Mucosa of gallbladder (tissue), 1 donor: ENCODE measurements at regions not wholly inside any gene's neighbourhood (a gene's known extent, or its start where the extent isn't known, plus 50 kb on each side); places are given as distances from the start of the nearest gene placed in this dataset.
"Not testable (repeated sequence)": the region's sequence is repeated elsewhere in the genome, so short reads cannot be mapped to it uniquely, and the experiment has no call there.

Experiments used
- DNase-seq: peaks from one replicate; pipeline ENCODE4 v3.0.0-alpha.2; 2020; ENCODE audit warnings: low spot score
- donor health status: DM: no; HTN: no; CAD: no.

DNA sequence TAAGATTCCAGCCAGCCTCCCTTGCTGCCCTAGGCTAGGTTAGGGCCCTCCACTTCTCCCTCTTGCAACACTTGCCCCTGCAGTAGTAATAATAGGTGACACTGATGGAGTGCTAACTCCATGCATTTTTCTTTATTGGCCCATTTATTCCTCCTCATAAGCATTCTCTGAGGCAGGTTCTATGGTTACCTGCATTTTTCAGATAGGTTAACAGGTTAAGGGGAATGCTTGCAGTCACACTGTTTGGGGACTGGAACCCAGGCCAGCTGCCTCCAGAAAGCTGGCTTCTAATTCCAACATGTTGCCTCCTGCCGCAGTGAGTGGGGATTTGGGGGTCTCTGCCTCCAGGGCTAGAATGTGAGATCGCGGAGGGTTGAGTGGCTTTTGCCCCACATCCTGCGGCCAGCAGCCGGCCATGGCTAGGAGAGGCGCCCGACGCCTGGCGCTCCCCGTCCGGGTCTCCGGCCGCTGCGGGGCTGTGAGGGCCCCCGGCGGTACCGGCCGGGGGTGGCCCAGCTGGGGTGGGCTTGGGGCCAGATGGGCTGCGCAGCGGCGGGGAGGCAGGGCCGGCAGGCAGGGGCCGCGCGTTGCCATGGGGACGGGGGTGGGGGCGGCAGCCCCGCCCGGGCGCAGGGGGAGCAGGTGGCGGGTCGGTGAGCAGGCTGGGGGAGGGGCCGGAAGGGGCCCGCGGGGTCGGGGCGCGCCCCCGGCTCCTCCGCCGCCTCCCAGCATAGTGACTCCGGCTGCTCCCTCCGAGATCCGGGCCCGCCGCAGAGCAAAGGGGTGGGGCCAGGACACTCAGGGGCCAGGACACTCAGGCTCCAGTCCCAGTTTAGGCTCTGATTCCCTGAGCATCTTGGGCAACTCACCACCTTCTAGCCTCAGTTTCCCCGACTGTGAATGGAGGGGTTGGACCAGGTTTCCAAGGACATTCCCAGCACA, 68.4 kb upstream of the SSBP3 start:
- DNase-seq, result no peak

DNA sequence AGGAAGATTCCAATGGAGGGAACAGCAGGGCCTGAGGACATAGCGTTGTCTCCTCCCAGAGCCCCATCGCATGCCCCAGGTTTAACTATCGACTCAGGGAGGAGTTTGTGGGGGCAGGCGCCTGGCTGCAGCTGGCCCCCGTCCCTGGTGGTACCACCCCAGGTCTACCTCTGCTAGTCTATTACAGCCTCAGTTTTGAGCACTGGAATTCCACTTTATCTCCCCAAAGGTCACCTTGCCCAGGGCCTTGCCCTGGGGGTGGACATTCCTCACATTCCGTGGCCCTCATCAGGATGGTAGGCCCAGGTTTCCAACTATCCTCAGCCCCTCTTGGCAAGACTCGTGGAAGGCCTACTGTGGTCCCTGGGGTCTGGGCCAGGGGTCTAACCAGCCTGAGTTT, 65.4 kb upstream of the SSBP3 start:
- DNase-seq, result no peak

- DNase-seq, result not testable (repeated sequence)
Measured at GRCh38 chr1:54469444-54469843, 63.2 kb upstream of the SSBP3 start.

DNA sequence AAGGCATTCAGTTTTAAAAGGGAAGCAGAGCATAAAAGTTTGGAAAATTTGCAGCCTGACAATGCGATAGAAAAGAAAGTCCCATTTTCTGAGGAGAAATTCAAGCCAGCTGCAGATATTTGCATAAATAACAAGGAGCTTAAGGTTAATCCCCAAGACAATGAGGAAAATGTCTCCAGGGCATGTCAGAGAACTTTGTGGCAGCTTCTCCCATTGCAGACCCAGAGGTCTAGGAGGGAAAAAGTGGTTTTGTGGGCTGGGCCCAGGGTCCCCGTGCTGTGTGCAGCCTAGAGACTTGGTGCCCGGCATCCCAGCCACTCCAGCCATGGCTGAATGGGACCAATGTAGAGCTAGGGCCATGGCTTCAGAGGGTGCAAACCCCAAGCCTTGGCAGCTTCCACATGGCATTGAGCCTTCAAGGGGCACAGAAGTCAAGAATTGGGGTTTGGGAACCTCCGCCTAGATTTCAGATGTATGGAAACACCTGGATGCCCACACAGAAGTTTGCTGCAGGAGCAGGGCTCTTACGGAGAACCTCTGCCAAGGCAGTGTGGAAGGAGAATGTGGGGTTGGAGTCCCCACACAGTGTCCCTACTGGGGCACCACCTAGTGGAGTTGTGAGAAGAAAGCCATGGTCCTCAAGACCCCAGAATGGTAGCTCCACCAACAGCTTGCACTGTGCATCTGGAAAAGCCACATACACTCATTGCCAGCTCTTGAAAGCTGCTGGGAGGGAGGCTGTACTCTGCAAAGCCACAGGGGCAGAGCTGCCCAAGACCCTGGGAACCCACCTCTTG, 62.3 kb upstream of the SSBP3 start:
- not testable (repeated sequence) for DNase-seq

- no peak for DNase-seq
Measured at GRCh38 chr1:54465351-54465811, 59.2 kb upstream of the SSBP3 start.

DNA sequence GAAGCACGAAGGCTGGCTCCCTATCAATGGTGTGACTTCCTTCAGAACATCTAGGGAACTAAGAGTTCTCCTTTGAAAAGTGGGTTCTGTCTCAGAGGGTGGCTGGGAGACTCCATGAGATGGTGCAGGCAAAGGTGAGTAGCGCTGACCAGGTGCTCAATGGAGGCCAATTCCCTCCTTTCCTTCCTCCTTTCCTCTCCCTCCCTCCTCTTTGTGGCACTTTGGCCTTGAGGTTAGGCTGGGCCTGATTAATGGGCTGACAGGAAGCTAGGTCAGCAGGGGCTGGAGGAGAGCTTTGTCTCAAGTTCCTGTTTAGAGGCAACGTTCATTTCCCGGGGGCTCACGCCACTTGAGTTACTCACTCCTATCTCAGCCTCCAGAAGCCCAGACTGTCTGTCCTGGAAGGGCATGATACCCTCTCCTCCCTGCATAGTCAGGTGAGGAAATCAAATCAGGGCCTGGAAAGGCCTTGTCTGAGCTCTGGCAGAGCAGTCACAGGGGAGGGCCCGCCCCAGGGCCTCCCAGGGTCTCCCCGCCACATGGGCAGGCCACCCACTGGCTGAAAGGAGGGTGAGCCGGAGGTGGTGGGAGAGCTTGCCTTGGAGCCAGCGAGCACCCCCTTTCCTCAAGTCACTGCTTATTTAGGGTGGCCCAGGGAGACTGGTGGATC, 58.4 kb upstream of the SSBP3 start:
- DNase-seq, result no peak

DNA sequence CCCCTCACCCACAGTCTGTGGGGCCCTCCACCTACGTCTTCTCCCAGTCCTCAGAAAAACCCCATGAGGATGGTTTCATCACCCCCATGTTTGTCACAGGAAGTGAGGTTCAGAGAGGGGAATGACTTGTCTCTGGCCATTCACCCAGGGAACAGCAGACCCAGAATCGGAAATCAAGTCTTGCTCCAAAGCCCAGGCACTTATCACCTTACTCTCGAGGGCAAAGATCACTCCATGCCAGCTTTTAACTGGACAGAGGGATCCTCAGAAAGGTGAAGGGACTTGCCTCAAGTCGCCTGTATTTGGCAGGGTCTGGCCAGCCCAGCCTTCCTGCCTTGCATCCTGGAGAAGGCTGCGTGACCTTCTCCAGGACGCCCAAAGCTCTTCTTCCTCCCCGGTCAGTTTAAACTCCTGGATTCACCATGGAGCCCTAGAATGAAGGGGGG, 57.9 kb upstream of the SSBP3 start:
- DNase-seq, result no peak

DNA sequence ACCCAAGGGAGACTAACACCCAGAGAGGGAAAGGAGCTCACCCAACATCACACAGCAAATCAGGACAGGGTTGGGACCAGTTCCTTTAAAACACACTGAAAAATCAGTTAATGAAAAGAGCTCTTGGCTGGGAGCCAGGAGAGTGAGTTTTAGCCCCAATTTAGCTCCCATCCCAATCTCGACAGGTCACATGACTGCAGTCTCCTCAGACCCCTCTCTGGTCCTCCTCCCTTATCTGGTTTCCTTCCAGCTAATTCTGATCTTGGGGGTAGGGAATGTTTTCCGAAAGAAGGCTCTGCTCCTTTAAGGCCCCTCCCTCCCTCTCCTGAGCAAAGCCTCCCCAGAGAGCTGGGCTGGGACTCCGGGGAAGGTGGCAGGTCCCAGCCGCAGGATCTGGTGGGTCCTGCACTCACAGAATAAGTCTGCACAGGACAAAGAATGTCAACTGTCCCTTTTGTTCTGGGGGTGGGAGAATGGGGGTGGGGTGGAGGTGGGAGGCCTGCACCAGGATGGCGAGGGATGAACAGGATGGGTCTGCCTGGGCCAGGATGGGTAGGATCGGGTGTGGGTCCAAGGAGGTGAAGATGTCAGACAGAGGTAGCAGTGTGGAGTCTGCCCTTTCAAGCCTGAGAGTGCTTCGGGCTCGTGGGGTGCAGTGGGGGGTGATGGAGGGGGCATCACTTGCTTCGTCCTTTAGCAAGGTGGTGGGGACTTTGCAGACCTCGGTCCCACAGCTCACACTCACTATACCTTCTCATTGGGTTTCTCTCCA, 57.3 kb upstream of the SSBP3 start:
- no peak for DNase-seq

GRCh38 chr1:54462597-54463258, 56.5 kb upstream of the SSBP3 start:
- no peak for DNase-seq

DNA sequence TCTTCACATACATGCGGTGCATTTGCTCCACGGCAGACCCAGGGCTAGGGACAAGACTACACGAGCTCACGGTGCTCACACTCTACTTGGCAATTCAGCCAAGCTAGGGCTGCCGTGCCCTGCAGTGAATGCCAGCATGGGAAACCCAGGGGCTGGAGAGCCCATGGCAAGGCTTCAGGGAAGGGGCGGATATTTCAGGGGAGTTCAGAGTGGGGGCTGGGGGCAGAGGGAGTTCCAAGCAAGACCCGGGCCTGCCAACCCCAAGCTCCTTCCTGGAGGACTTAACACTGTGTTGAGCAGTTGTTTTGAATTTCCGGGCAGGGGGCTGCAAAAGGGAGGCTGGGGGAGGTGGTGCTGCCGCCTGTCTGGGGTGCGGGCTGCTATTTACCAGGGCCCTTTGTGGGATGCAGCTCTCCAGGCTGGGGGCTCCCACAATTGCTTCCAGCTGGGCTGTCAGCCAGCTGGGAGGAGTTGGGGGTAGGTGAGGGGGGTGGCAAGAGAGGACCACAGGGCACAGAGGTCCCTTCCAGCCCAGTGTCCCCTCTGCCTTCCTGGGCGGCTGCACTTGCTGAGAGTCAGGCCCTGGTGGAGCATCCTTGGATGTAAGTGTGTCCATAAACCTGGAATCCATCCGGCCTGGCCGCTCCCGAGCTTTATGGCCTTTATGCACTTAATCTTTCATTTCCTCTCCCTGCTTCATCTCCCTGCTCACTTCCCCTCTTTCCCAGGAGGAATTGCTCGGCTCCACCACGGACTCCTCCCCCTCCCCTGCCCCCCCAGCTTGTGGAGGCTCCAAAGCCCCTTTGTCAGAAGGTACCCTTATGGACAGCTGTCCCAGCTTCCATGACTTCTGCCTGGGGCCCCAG, 55.8 kb upstream of the SSBP3 start:
- no peak for DNase-seq

DNA sequence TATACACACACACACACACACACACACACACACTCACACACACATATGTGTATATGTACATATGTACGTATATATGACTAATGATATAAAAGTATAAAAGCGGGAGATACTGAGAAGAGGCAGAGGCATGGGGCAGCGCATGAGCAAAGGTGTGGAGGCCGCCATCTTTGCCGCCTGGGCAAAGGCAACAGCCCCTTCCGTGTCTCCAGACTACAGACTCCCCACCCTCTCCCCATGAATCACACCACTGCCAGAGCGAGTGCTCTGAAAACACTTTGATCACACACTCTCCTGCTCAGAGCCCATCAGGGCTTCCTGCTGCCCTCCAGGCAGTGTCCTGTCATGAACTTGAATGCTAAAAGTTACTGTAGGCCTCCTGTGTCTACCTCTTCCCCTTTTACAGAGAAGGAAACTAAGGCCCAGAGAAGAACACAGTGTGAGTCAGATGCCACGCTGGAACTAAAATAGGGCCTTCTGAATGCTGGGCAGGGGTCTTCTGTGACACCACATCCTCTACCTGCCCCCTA, 54.7 kb upstream of the SSBP3 start:
- no peak for DNase-seq

- peak; percentile 52 for DNase-seq
Measured at GRCh38 chr1:54460351-54460750, 54.2 kb upstream of the SSBP3 start.

DNA sequence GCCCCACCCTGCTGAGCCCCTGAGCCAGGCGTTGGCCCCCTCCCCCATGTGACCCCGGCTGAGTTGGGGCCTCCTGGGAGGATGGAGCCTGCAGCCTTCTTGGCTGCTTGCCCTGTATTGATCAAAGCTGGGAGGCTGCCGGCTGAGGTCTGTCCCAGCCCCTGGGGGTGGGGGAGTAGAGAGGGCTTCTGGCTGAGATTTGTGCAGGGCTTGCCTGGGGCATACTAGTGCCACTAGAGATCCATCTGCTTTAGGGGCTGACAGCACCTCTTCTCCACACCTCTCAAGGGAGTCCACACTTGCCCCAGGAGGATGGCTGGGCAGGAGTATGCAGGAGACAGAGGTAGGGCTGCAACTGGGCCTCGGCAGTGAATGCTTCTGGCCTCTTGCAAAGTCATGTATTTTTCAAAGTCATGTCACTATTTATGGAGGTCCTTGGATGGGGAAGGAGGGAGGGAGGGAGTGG, 53.6 kb upstream of the SSBP3 start:
- peak; percentile 41 for DNase-seq

GRCh38 chr1:54459140-54459539, 52.9 kb upstream of the SSBP3 start:
- no peak for DNase-seq

- DNase-seq, result no peak
Measured at GRCh38 chr1:54456921-54457529, 50.8 kb upstream of the SSBP3 start.

DNA sequence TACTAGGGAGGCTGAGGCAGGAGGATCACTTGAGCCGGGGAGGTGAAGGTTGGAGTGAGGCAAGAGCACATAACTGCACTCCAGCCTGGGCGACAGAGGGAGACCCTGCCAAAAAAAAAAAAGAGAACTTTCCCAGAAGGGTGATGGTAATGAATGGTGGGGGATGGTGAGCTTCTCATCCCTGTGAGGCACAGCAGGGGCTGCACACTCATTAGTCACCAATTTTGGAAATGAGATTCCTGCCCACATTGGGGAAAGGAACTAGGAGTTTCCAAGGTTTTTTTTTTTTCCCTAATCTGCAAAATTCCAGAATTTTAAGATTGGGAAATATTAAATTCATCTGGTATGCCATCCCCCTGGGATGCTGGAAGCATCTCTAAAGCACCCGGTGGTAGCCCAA, 50.2 kb upstream of the SSBP3 start:
- DNase-seq, result no peak
